RWPE2 (cell line): ENCODE measurements at regions not wholly inside any gene's neighbourhood (a gene's known extent, or its start where the extent isn't known, plus 50 kb on each side); places are given as distances from the start of the nearest gene placed in this dataset.

ENCODE experiments used
- ATAC-seq: fragments of 200-7000 bp; cut with Tn5 transposase; 3 replicates; pipeline ENCODE4 v1.9.1; 2021; ENCODE audit warnings: low read depth
- DNase-seq: peaks from one replicate; pipeline ENCODE4 v3.0.0-alpha.2; 2020; ENCODE audit warnings: low spot score
- H3K27ac ChIP-seq: fragments of 450-650 bp; 2 replicates; pipeline ENCODE4 v1.5.1; 2017; ENCODE audit warnings: mild to moderate bottlenecking; ENCODE audit not compliant: poor library complexity, severe bottlenecking
- H3K27me3 ChIP-seq: fragments of 250-450 bp; sonication (Bioruptor Pico); 2 replicates; pipeline ENCODE4 v1.5.1; 2021; ENCODE audit warnings: mild to moderate bottlenecking, moderate library complexity; ENCODE audit not compliant: insufficient read depth, poor library complexity, severe bottlenecking
- H3K36me3 ChIP-seq: fragments of 250-450 bp; sonication (Bioruptor Pico); 2 replicates; pipeline ENCODE4 v1.5.1; 2020; ENCODE audit warnings: low read depth, mild to moderate bottlenecking, moderate library complexity
- H3K4me1 ChIP-seq: fragments of 250-450 bp; sonication (Bioruptor Pico); 2 replicates; pipeline ENCODE4 v1.5.1; 2021; ENCODE audit warnings: mild to moderate bottlenecking, moderate library complexity; ENCODE audit not compliant: insufficient read depth, poor library complexity, severe bottlenecking
- H3K4me3 ChIP-seq: fragments of 250-450 bp; sonication (Bioruptor Pico); 2 replicates; pipeline ENCODE4 v1.5.1; 2021; ENCODE audit warnings: mild to moderate bottlenecking, moderate library complexity; ENCODE audit not compliant: severe bottlenecking
- H3K9me3 ChIP-seq: fragments of 250-450 bp; sonication (Bioruptor Pico); 2 replicates; pipeline ENCODE4 v1.5.1; 2021; ENCODE audit warnings: mild to moderate bottlenecking, moderate library complexity; ENCODE audit not compliant: severe bottlenecking
- CTCF ChIP-seq: fragments of 450-650 bp; IDR thresholded peaks from one replicate; pipeline ENCODE4 v1.5.1; 2017; ENCODE audit warnings: mild to moderate bottlenecking, moderate library complexity; ENCODE audit not compliant: poor library complexity, severe bottlenecking

GRCh38 chr7:145978769-145979168 is 137.8 kb upstream of the CNTNAP2 start:
- TF ChIP-seq CTCF = no peak
- ATAC-seq (no peak), DNase-seq (no peak)
- H3K9me3 ChIP-seq = no peaks in the 10 kb centered on the region
- H3K27me3 ChIP-seq = no peaks in the 10 kb centered on the region
- H3K36me3 ChIP-seq = no peaks in the 10 kb centered on the region
- H3K4me3 ChIP-seq = no peak overlapping the region
- no peak overlapping the region for H3K27ac ChIP-seq
- H3K4me1 ChIP-seq = no peaks in the 10 kb centered on the region

DNA sequence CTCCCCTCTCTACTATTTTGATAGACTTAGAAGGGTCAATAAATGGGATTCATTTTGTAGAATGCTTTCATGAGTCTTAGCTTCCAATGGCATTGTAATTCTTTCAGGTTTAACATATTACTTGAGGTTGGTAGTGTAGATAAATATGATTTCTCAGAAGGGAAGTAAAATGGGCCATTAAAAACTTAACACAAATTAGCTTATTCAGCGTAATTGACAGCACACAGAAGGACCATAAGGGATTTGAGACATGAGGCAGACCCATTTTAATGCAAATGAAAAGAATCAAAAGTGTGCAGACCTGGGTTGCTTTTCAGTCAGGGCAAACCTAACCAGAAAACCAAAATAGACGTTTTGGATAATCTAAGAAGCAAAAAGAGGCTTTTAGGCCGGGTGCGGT is 156.6 kb upstream of the CNTNAP2 start:
- ATAC-seq = no peak
- Histone ChIP-seq H3K36me3 (no peaks in the 10 kb centered on the region), H3K9me3 (peaks cover 5% of the 10 kb centered on the region), H3K27ac (no peak overlapping the region), H3K4me3 (no peak overlapping the region), H3K27me3 (no peaks in the 10 kb centered on the region), H3K4me1 (no peaks in the 10 kb centered on the region)
- TF ChIP-seq CTCF = no peak
- no peak for DNase-seq

GRCh38 chr7:145957160-145957890 is 159.3 kb upstream of the CNTNAP2 start:
- DNase-seq = no peak
- H3K9me3 ChIP-seq = peaks cover 5% of the 10 kb centered on the region
- no peak overlapping the region for H3K27ac ChIP-seq
- ATAC-seq = no peak
- no peaks in the 10 kb centered on the region for H3K4me1 ChIP-seq
- no peak overlapping the region for H3K4me3 ChIP-seq
- H3K36me3 ChIP-seq = no peaks in the 10 kb centered on the region
- no peaks in the 10 kb centered on the region for H3K27me3 ChIP-seq
- no peak for TF ChIP-seq CTCF

DNA sequence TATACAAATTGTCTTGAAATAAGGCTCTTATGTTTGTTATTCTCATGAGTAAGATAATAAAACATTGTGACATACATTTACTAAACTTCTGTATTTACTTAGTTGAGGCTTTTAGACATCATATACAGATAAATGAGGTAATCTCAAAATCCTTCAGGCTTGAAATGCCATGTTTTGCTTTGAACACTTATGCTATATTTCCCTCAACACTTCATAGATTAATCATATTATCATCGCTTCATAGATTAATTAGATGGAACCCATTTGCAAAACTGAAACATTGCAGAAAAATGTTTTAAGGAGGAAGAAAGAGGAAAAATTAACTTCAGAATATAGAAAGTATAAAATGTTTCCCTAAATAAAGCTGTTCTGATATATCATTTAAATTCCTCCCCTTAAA is 165.0 kb upstream of the CNTNAP2 start:
- TF ChIP-seq CTCF = no peak
- peaks cover 2% of the 10 kb centered on the region for H3K9me3 ChIP-seq
- no peaks in the 10 kb centered on the region for H3K36me3 ChIP-seq
- no peaks in the 10 kb centered on the region for H3K27me3 ChIP-seq
- H3K4me1 ChIP-seq = no peaks in the 10 kb centered on the region
- no peak for ATAC-seq
- no peak overlapping the region for H3K4me3 ChIP-seq
- H3K27ac ChIP-seq = no peak overlapping the region
- DNase-seq = no peak

DNA sequence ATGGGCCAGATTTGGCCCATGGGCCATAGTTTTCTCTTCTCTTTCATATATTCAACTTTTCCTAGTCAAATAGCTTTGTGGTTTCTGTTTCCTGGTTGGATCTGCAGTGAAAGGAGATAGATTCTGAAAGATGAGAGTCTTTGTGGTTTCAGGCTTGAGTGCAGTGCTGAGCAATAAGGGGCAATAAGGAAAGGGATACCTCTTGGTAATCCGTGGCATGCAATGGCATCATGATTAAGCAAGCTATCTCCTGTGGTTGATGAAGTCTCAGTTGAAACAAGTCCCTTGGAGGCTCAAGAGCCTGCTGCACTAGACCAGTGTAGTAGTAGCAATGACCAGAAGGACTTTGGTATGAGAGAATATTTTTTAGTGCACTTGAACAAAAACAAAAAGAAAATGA is 187.7 kb upstream of the CNTNAP2 start:
- Histone ChIP-seq H3K27me3 (no peaks in the 10 kb centered on the region), H3K4me3 (no peak overlapping the region), H3K27ac (no peak overlapping the region), H3K36me3 (no peaks in the 10 kb centered on the region), H3K4me1 (no peaks in the 10 kb centered on the region), H3K9me3 (no peaks in the 10 kb centered on the region)
- ATAC-seq (no peak), DNase-seq (no peak)
- no peak for TF ChIP-seq CTCF
